Transverse colon (tissue), 4 donors: ENCODE measurements at regions not wholly inside any gene's neighbourhood (a gene's known extent, or its start where the extent isn't known, plus 50 kb on each side); places are given as distances from the start of the nearest gene placed in this dataset.

Experiments
- CTCF ChIP-seq, 5 experiments: fragments of 200-600 bp in 3 of 5; fragments of 450-650 bp in 2 of 5; sonication (generic) in 3 of 5; IDR thresholded peaks; 1 replicate in 2 of 5; 2 replicates in 3 of 5; pipeline ENCODE4 v1.5.1; 2016 to 2017; ENCODE audit warnings: antibody characterized with exemption in 5 of 5, inconsistent platforms in 3 of 5, mild to moderate bottlenecking in 2 of 5, moderate library complexity in 1 of 5
- POLR2AphosphoS5 ChIP-seq, 3 donors: sonication (generic); formaldehyde crosslinking; IDR thresholded peaks; one replicate each; pipeline ENCODE4 v1.6.1; 2016; ENCODE audit warnings: antibody characterized with exemption in 3 of 3

DNA sequence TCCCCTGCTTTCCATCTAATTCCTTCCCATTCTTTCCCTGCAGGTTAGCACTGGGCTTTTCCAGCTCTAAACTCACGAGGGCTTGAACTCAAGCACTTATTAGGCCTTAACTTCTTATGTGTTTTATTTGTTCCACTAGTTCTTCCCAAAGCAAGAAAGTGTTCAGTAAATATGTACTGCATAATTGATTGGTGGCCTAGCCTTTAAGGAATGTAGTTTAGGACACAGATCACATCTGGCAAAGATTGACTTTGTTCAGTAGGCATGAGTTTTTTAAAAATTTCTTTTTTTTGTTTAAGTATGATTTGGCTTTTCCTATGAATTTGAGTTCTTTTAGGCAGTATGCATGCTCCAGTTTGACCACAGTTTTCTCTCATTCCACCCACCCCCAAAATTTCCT lies 285.2 kb downstream of the NPR3 start:
- TF ChIP-seq CTCF (IDR thresholded peaks at IDR 0.05) = no peak
- no peak for TF ChIP-seq POLR2AphosphoS5 (IDR thresholded peaks at IDR 0.05)
